Hepatocyte (in vitro differentiated cells): ENCODE measurements at regions not wholly inside any gene's neighbourhood (a gene's known extent, or its start where the extent isn't known, plus 50 kb on each side); places are given as distances from the start of the nearest gene placed in this dataset.
"Not testable (repeated sequence)": the region's sequence is repeated elsewhere in the genome, so short reads cannot be mapped to it uniquely, and the experiment has no call there.

Experiments used
- DNase-seq: peaks from one replicate; pipeline ENCODE4 v3.0.0-alpha.2; 2016; ENCODE audit warnings: low spot score
- H2AFZ ChIP-seq: fragments of 200-600 bp; sonication (generic); 2 replicates; pipeline ENCODE4 v1.6.0; 2016; ENCODE audit warnings: antibody characterized with exemption, mild to moderate bottlenecking
- H3K27ac ChIP-seq: fragments of 200-600 bp; sonication (generic); 2 replicates; pipeline ENCODE4 v1.5.1; 2016; ENCODE audit warnings: mild to moderate bottlenecking
- H3K27me3 ChIP-seq: fragments of 200-600 bp; sonication (generic); 2 replicates; pipeline ENCODE4 v1.6.1; 2016
- H3K36me3 ChIP-seq: fragments of 200-600 bp; sonication (generic); replicated peaks from 2 replicates; pipeline ENCODE4 v1.5.1; 2016; ENCODE audit warnings: low read depth; ENCODE audit not compliant: insufficient read depth
- H3K4me1 ChIP-seq: fragments of 200-600 bp; sonication (generic); 2 replicates; pipeline ENCODE4 v1.5.1; 2016; ENCODE audit warnings: mild to moderate bottlenecking, moderate library complexity; ENCODE audit not compliant: insufficient read depth
- H3K4me2 ChIP-seq: fragments of 200-600 bp; sonication (generic); 2 replicates; pipeline ENCODE4 v1.6.0; 2016
- H3K4me3 ChIP-seq: fragments of 200-600 bp; sonication (generic); 2 replicates; pipeline ENCODE4 v1.5.1; 2016; ENCODE audit warnings: mild to moderate bottlenecking
- H3K79me2 ChIP-seq: fragments of 200-600 bp; sonication (generic); 2 replicates; pipeline ENCODE4 v1.6.0; 2017; ENCODE audit warnings: mild to moderate bottlenecking
- H3K9me2 ChIP-seq: fragments of 200-600 bp; sonication (generic); replicated peaks from 2 replicates; pipeline ENCODE4 v1.6.0; 2017; ENCODE audit warnings: mild to moderate bottlenecking; ENCODE audit not compliant: insufficient read depth
- H3K9me3 ChIP-seq: fragments of 200-600 bp; sonication (generic); 2 replicates; pipeline ENCODE4 v1.5.1; 2016; ENCODE audit warnings: low read depth, mild to moderate bottlenecking
- H4K20me1 ChIP-seq: fragments of 200-600 bp; sonication (generic); 2 replicates; pipeline ENCODE4 v1.6.0; 2016; ENCODE audit warnings: mild to moderate bottlenecking; ENCODE audit not compliant: insufficient read depth, poor library complexity, severe bottlenecking
- EZH2 ChIP-seq: fragments of 200-600 bp; sonication (generic); IDR thresholded peaks from 2 replicates; pipeline ENCODE4 v1.6.1; 2016; ENCODE audit warnings: antibody characterized with exemption, mild to moderate bottlenecking, borderline replicate concordance
- EZH2phosphoT487 ChIP-seq: fragments of 200-600 bp; sonication (generic); IDR thresholded peaks from one replicate; pipeline ENCODE4 v1.6.1; 2018; ENCODE audit warnings: antibody characterized with exemption, mild to moderate bottlenecking, low read depth, moderate library complexity; ENCODE audit not compliant: unreplicated experiment, severe bottlenecking
- WGBS: methylation state at CpG from one replicate; pipeline ENCODE4 v1.1.6; 2016; ENCODE audit warnings: low lambda C conversion rate; ENCODE audit errors: missing lambda C conversion rate; 5-methylcytosine and 5-hydroxymethylcytosine counted together
- TF ChIP-seq, protein P1 (sequence below): fragments of 200-600 bp; sonication (generic); IDR thresholded peaks from 2 replicates; pipeline ENCODE4 v1.5.1; 2016; ENCODE audit warnings: antibody characterized with exemption, mild to moderate bottlenecking; ENCODE audit not compliant: poor library complexity

DNA sequence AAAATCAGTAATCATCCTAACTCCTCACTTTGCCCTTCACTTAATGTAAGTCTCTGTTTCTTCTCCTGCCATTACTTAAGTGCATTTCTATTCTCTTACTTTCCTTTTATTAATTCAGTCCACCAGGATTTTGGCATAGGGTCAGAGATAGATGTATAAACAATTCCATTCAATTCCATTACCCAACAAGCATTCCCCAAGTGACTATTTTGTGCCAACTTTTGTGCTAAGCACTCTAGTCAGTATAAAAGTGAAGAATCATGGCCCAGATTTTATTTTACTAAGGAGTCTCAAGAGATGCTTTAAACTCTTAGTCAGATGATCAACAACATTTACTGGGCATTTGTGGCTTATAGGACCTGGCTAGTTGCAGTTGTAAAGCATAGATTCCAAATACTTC lies 159.3 kb downstream of the DMAC1 start:
- no peaks in the 10 kb centered on the region for H3K27me3 ChIP-seq
- no peak for TF ChIP-seq EZH2
- TF ChIP-seq EZH2phosphoT487: no peak
- TF ChIP-seq, protein P1, sequence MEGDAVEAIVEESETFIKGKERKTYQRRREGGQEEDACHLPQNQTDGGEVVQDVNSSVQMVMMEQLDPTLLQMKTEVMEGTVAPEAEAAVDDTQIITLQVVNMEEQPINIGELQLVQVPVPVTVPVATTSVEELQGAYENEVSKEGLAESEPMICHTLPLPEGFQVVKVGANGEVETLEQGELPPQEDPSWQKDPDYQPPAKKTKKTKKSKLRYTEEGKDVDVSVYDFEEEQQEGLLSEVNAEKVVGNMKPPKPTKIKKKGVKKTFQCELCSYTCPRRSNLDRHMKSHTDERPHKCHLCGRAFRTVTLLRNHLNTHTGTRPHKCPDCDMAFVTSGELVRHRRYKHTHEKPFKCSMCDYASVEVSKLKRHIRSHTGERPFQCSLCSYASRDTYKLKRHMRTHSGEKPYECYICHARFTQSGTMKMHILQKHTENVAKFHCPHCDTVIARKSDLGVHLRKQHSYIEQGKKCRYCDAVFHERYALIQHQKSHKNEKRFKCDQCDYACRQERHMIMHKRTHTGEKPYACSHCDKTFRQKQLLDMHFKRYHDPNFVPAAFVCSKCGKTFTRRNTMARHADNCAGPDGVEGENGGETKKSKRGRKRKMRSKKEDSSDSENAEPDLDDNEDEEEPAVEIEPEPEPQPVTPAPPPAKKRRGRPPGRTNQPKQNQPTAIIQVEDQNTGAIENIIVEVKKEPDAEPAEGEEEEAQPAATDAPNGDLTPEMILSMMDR: no peak
- no peaks in the 10 kb centered on the region for H3K4me1 ChIP-seq
- no peak overlapping the region for H3K4me3 ChIP-seq
- DNase-seq: peak; percentile 28
- H3K27ac ChIP-seq: no peak overlapping the region
- no peak overlapping the region for H3K4me2 ChIP-seq
- H3K79me2 ChIP-seq: no peaks in the 10 kb centered on the region
- no peaks in the 10 kb centered on the region for H3K9me3 ChIP-seq
- H3K9me2 ChIP-seq: no peaks in the 10 kb centered on the region
- H4K20me1 ChIP-seq: no peaks in the 10 kb centered on the region
- no peaks in the 10 kb centered on the region for H3K36me3 ChIP-seq
- H2AFZ ChIP-seq: no peak overlapping the region

DNA sequence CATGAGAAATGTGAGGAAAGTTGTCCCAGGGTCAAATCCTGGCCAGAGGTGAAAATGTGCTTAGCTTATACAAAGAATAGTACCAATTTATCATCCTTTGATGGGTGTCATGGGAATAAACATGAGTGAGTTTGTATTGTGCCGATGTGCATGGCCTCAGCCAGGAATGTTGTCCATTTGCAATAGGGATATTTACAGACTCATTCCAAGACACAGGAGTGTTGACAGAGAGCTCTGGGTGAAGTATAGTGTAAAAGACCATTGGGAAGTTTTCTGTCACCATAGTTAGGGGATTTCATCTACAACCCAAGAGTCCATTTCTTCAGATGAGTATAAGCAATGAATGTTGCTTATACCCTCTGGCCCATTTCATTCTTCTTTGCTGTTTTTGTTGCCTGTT lies 160.1 kb downstream of the DMAC1 start:
- 57% methylated on average over 1 of the region's 1 CpG for WGBS
- no peak for DNase-seq
- Histone ChIP-seq H2AFZ (no peak overlapping the region), H3K79me2 (no peaks in the 10 kb centered on the region), H3K4me1 (no peaks in the 10 kb centered on the region), H3K4me2 (no peak overlapping the region), H3K9me2 (no peaks in the 10 kb centered on the region), H3K9me3 (no peaks in the 10 kb centered on the region), H3K27ac (no peak overlapping the region), H3K4me3 (no peak overlapping the region), H3K36me3 (no peaks in the 10 kb centered on the region), H3K27me3 (no peaks in the 10 kb centered on the region), H4K20me1 (no peaks in the 10 kb centered on the region)
- no peak for TF ChIP-seq EZH2phosphoT487
- TF ChIP-seq, protein P1: no peak

DNA sequence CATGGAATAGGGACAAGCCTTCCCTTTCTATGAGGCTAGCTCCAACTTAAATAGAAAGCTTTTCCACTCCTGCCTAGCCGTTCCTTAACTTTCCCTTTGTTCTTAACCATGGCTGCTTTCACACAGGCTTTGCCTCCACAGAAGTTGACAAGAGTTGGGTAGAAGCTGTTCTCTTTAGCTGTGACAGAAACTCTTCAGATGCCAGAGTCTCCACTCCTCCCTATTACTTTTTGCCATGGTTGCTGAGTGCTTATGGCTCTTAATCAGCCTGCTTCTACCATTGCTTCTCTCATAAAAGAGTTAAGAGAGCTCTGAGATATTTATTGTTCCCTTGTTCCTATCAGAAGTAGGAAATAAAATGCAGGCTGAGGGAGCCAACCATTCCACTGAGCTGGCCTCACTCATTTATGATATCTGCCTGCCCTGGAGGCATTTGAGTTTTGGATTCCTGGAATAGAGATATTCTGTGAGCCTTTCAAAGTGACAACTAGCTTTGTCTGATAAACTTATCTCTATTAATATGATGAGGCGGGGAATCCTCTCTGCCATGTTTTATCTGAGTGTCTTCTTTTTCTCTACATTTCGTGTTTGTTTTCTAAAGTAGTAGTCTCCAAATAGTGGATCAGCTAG lies 162.6 kb downstream of the DMAC1 start:
- no peaks in the 10 kb centered on the region for H4K20me1 ChIP-seq
- H3K4me1 ChIP-seq: no peaks in the 10 kb centered on the region
- no peak for DNase-seq
- H3K9me2 ChIP-seq: no peaks in the 10 kb centered on the region
- TF ChIP-seq EZH2: no peak
- TF ChIP-seq, protein P1: no peak
- no peak for TF ChIP-seq EZH2phosphoT487
- H3K9me3 ChIP-seq: no peaks in the 10 kb centered on the region
- no peaks in the 10 kb centered on the region for H3K79me2 ChIP-seq
- H2AFZ ChIP-seq: no peak overlapping the region
- no peaks in the 10 kb centered on the region for H3K36me3 ChIP-seq
- H3K27ac ChIP-seq: peak overlapping the region; percentile 16
- H3K4me3 ChIP-seq: no peak overlapping the region
- no peaks in the 10 kb centered on the region for H3K27me3 ChIP-seq
- WGBS: 75% methylated on average over 3 of the region's 3 CpGs
- no peak overlapping the region for H3K4me2 ChIP-seq

DNA sequence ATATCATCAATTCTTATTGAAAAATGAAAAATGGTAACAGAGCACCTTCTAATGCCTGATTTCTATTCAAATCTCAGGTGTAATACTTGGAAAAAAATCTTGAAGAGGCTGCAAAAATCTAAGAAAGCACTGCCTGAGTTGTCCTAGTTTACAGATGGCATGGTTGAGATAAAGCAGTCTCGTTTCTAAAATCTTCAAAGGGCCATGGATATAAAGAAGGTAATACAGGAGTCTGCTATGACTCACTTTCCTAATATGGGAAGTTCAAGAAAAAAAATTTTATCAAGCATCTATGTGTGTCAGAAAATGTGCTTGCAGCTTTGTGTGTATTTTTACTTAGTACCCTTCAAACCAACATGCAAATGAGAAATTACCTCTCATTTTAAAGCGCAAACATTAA lies 163.3 kb downstream of the DMAC1 start:
- Histone ChIP-seq H3K36me3 (no peaks in the 10 kb centered on the region), H3K9me2 (no peaks in the 10 kb centered on the region), H3K4me3 (no peak overlapping the region), H3K27ac (peak overlapping the region; percentile 16), H2AFZ (no peak overlapping the region), H4K20me1 (no peaks in the 10 kb centered on the region), H3K4me1 (no peaks in the 10 kb centered on the region), H3K79me2 (no peaks in the 10 kb centered on the region), H3K9me3 (no peaks in the 10 kb centered on the region), H3K4me2 (no peak overlapping the region), H3K27me3 (no peaks in the 10 kb centered on the region)
- 56% methylated on average over 2 of the region's 2 CpGs for WGBS
- TF ChIP-seq EZH2: no peak
- DNase-seq: no peak

DNA sequence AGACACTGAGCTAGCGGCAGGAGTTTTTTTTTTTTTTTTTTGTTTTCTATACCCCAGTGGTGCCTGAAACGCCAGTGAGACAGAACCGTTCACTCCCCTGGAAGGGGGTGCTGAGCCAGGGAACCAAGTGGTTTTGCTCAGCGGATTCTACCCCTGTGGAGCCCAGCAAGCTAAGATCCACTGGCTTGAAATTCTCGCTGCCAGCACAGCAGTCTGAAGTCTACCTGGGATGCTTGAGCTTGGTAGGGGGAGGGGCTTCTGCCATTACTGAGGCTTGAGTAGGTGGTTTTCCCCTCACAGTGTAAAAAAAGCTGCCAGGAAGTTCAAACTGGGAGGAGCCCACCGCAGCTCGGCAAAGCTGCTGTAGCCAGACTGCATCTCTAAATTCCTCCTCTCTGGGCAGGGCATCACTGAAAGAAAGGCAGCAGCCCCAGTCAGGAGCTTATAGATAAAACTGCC lies 173.0 kb downstream of the DMAC1 start:
- DNase-seq, H3K36me3 ChIP-seq, H3K4me2 ChIP-seq, H3K79me2 ChIP-seq, H3K27me3 ChIP-seq, H3K27ac ChIP-seq, H3K4me3 ChIP-seq, H3K9me3 ChIP-seq, H4K20me1 ChIP-seq, H3K9me2 ChIP-seq, H3K4me1 ChIP-seq, H2AFZ ChIP-seq: not testable (repeated sequence)
- WGBS: 33% methylated on average over 7 of the region's 7 CpGs
